Liver (tissue), 8 donors: ENCODE measurements at regions not wholly inside any gene's neighbourhood (a gene's known extent, or its start where the extent isn't known, plus 50 kb on each side); places are given as distances from the start of the nearest gene placed in this dataset.

ENCODE experiments used
- DNase-seq: peaks from one replicate; pipeline ENCODE4 v3.0.0-alpha.2; 2017; ENCODE audit warnings: low spot score
- H3K27ac ChIP-seq, 2 donors: one replicate each; pipeline ENCODE4 v1.7.0; 2013; ENCODE audit warnings: inconsistent platforms in 2 of 2, low read length in 2 of 2, control low read depth in 1 of 2, low read depth in 1 of 2, mild to moderate bottlenecking in 1 of 2
- H3K27me3 ChIP-seq, 4 donors: one replicate each; pipeline versions ENCODE4 v1.6.1 to v1.7.0; 2013; ENCODE audit warnings: low read length in 3 of 4, inconsistent platforms in 1 of 4, mild to moderate bottlenecking in 1 of 4, moderate library complexity in 1 of 4; ENCODE audit not compliant: control insufficient read depth in 4 of 4, insufficient read depth in 4 of 4
- H3K36me3 ChIP-seq, 4 donors: one replicate each; pipeline versions ENCODE4 v1.6.1 to v1.7.0; 2013; ENCODE audit warnings: low read length in 3 of 4, mild to moderate bottlenecking in 3 of 4, low read depth in 1 of 4, moderate library complexity in 1 of 4; ENCODE audit not compliant: control insufficient read depth in 4 of 4, insufficient read depth in 3 of 4
- H3K4me1 ChIP-seq, 4 donors: one replicate each; pipeline versions ENCODE4 v1.6.1 to v1.7.0; 2013; ENCODE audit warnings: low read length in 3 of 4, mild to moderate bottlenecking in 3 of 4, moderate library complexity in 1 of 4; ENCODE audit not compliant: control insufficient read depth in 4 of 4, insufficient read depth in 4 of 4
- H3K4me3 ChIP-seq, 3 donors: one replicate each; pipeline versions ENCODE4 v1.6.1 to v1.7.0; 2013; ENCODE audit warnings: low read length in 3 of 3, control low read depth in 1 of 3, low read depth in 1 of 3, mild to moderate bottlenecking in 1 of 3
- H3K9ac ChIP-seq, 2 donors: one replicate each; pipeline ENCODE4 v1.7.0; 2013; ENCODE audit warnings: low read length in 2 of 2, mild to moderate bottlenecking in 2 of 2, moderate library complexity in 2 of 2, control low read depth in 1 of 2, low read depth in 1 of 2
- H3K9me3 ChIP-seq, 4 donors: one replicate each; pipeline versions ENCODE4 v1.6.1 to v1.7.0; 2013; ENCODE audit warnings: low read length in 3 of 4; ENCODE audit not compliant: control insufficient read depth in 4 of 4
- ATF3 ChIP-seq: IDR thresholded peaks from 2 replicates; pipeline ENCODE4 v1.6.1; 2016; ENCODE audit warnings: antibody characterized with exemption
- EGR1 ChIP-seq, 2 donors: IDR thresholded peaks; 2 replicates each; pipeline ENCODE4 v1.6.1; 2016 to 2018; ENCODE audit warnings: antibody characterized with exemption in 2 of 2, low read depth in 2 of 2
- FOXA1 ChIP-seq: IDR thresholded peaks from 2 replicates; pipeline ENCODE4 v1.6.1; 2016; ENCODE audit warnings: antibody characterized with exemption
- FOXA2 ChIP-seq: IDR thresholded peaks from 2 replicates; pipeline ENCODE4 v1.6.1; 2016; ENCODE audit warnings: antibody characterized with exemption
- GABPA ChIP-seq, 2 donors: IDR thresholded peaks in 1 of 2; conservative IDR thresholded peaks in 1 of 2; 2 replicates each; pipeline ENCODE4 v1.6.1; 2016; ENCODE audit warnings: antibody characterized with exemption in 2 of 2, mild to moderate bottlenecking in 1 of 2, moderate library complexity in 1 of 2
- HNF4A ChIP-seq, 2 donors: conservative IDR thresholded peaks; 2 replicates each; pipeline ENCODE4 v1.6.1; 2016; ENCODE audit warnings: antibody characterized with exemption in 2 of 2, mild to moderate bottlenecking in 2 of 2
- HNF4G ChIP-seq: IDR thresholded peaks from 2 replicates; pipeline ENCODE4 v1.6.1; 2016; ENCODE audit warnings: antibody characterized with exemption
- JUND ChIP-seq, 2 donors: IDR thresholded peaks; 2 replicates each; pipeline ENCODE4 v1.6.1; 2016; ENCODE audit warnings: antibody characterized with exemption in 2 of 2
- NR2F2 ChIP-seq: IDR thresholded peaks from 2 replicates; pipeline ENCODE4 v1.6.1; 2016; ENCODE audit warnings: antibody characterized with exemption
- RAD21 ChIP-seq, 2 donors: IDR thresholded peaks; 2 replicates each; pipeline ENCODE4 v1.6.1; 2016; ENCODE audit warnings: antibody characterized with exemption in 2 of 2, mild to moderate bottlenecking in 2 of 2
- RXRA ChIP-seq, 2 donors: IDR thresholded peaks; 2 replicates each; pipeline ENCODE4 v1.6.1; 2017 to 2018; ENCODE audit warnings: antibody characterized with exemption in 2 of 2, mild to moderate bottlenecking in 1 of 2
- SP1 ChIP-seq: IDR thresholded peaks from 2 replicates; pipeline ENCODE4 v1.6.1; 2018; ENCODE audit warnings: antibody characterized with exemption, mild to moderate bottlenecking
- TAF1 ChIP-seq: conservative IDR thresholded peaks from 2 replicates; pipeline ENCODE4 v1.6.1; 2016; ENCODE audit warnings: antibody characterized with exemption, mild to moderate bottlenecking
- YY1 ChIP-seq: IDR thresholded peaks from 2 replicates; pipeline ENCODE4 v1.6.1; 2016; ENCODE audit warnings: antibody characterized with exemption, mild to moderate bottlenecking
- WGBS: extraction: QIAGEN DNeasy Blood & Tissue Kit; methylation state at CpG from one replicate; pipeline ENCODE4 v1.1.7; 2013; 5-methylcytosine and 5-hydroxymethylcytosine counted together
- TF ChIP-seq, protein P1 (sequence below): fragments of 150-350 bp; IDR thresholded peaks from 2 replicates; pipeline ENCODE4 v1.5.1; 2017; ENCODE audit warnings: improper control_type of control experiment, low read depth, low read length; ENCODE audit not compliant: missing input control
- TF ChIP-seq, protein P2 (sequence below): IDR thresholded peaks from 2 replicates; pipeline ENCODE4 v1.6.1; 2016; ENCODE audit warnings: antibody characterized with exemption, mild to moderate bottlenecking
- TF ChIP-seq, protein P3 (sequence below): IDR thresholded peaks from 2 replicates; pipeline ENCODE4 v1.6.1; 2016; ENCODE audit warnings: antibody characterized with exemption
- TF ChIP-seq, protein P4 (sequence below): IDR thresholded peaks from 2 replicates; pipeline ENCODE4 v1.6.1; 2016; ENCODE audit warnings: antibody characterized with exemption
- donor health status: healthy.
- donor health status: healthy.
- donor health status: healthy.
- donor health status: healthy.
- donor health status: healthy.

GRCh38 chr2:57621122-57621663 lies 425.4 kb upstream of the VRK2 start:
- DNase-seq, result no peak
- no peaks in the 10 kb centered on the region for H3K4me1 ChIP-seq
- H3K9me3 ChIP-seq, result no peaks in the 10 kb centered on the region
- H3K9ac ChIP-seq, result no peak overlapping the region
- H3K36me3 ChIP-seq, result no peaks in the 10 kb centered on the region
- H3K4me3 ChIP-seq, result no peak overlapping the region
- no peak overlapping the region for H3K27ac ChIP-seq
- H3K27me3 ChIP-seq, result no peaks in the 10 kb centered on the region
- 31% methylated on average over 2 of the region's 2 CpGs for WGBS
- TF ChIP-seq, protein P1, sequence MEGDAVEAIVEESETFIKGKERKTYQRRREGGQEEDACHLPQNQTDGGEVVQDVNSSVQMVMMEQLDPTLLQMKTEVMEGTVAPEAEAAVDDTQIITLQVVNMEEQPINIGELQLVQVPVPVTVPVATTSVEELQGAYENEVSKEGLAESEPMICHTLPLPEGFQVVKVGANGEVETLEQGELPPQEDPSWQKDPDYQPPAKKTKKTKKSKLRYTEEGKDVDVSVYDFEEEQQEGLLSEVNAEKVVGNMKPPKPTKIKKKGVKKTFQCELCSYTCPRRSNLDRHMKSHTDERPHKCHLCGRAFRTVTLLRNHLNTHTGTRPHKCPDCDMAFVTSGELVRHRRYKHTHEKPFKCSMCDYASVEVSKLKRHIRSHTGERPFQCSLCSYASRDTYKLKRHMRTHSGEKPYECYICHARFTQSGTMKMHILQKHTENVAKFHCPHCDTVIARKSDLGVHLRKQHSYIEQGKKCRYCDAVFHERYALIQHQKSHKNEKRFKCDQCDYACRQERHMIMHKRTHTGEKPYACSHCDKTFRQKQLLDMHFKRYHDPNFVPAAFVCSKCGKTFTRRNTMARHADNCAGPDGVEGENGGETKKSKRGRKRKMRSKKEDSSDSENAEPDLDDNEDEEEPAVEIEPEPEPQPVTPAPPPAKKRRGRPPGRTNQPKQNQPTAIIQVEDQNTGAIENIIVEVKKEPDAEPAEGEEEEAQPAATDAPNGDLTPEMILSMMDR, result no peak
- TF ChIP-seq SP1 (no peak), HNF4A (conservative IDR thresholded peaks at IDR 0.05) (no peak), JUND (IDR thresholded peaks at IDR 0.05) (no peak), TAF1 (no peak), RAD21 (IDR thresholded peaks at IDR 0.05) (no peak), FOXA2 (no peak), NR2F2 (no peak), EGR1 (IDR thresholded peaks at IDR 0.05; ENCODE audit: low read depth in 2 of 2) (no peak), HNF4G (no peak), RXRA (IDR thresholded peaks at IDR 0.05) (no peak), YY1 (no peak), FOXA1 (no peak), ATF3 (no peak), GABPA (IDR thresholded peaks at IDR 0.05 in 1 of 2, conservative IDR thresholded peaks at IDR 0.05 in 1 of 2) (no peak)
- TF ChIP-seq, protein P2, sequence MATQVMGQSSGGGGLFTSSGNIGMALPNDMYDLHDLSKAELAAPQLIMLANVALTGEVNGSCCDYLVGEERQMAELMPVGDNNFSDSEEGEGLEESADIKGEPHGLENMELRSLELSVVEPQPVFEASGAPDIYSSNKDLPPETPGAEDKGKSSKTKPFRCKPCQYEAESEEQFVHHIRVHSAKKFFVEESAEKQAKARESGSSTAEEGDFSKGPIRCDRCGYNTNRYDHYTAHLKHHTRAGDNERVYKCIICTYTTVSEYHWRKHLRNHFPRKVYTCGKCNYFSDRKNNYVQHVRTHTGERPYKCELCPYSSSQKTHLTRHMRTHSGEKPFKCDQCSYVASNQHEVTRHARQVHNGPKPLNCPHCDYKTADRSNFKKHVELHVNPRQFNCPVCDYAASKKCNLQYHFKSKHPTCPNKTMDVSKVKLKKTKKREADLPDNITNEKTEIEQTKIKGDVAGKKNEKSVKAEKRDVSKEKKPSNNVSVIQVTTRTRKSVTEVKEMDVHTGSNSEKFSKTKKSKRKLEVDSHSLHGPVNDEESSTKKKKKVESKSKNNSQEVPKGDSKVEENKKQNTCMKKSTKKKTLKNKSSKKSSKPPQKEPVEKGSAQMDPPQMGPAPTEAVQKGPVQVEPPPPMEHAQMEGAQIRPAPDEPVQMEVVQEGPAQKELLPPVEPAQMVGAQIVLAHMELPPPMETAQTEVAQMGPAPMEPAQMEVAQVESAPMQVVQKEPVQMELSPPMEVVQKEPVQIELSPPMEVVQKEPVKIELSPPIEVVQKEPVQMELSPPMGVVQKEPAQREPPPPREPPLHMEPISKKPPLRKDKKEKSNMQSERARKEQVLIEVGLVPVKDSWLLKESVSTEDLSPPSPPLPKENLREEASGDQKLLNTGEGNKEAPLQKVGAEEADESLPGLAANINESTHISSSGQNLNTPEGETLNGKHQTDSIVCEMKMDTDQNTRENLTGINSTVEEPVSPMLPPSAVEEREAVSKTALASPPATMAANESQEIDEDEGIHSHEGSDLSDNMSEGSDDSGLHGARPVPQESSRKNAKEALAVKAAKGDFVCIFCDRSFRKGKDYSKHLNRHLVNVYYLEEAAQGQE, result no peak
- TF ChIP-seq, protein P3, sequence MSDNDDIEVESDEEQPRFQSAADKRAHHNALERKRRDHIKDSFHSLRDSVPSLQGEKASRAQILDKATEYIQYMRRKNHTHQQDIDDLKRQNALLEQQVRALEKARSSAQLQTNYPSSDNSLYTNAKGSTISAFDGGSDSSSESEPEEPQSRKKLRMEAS, result no peak
- TF ChIP-seq, protein P4, sequence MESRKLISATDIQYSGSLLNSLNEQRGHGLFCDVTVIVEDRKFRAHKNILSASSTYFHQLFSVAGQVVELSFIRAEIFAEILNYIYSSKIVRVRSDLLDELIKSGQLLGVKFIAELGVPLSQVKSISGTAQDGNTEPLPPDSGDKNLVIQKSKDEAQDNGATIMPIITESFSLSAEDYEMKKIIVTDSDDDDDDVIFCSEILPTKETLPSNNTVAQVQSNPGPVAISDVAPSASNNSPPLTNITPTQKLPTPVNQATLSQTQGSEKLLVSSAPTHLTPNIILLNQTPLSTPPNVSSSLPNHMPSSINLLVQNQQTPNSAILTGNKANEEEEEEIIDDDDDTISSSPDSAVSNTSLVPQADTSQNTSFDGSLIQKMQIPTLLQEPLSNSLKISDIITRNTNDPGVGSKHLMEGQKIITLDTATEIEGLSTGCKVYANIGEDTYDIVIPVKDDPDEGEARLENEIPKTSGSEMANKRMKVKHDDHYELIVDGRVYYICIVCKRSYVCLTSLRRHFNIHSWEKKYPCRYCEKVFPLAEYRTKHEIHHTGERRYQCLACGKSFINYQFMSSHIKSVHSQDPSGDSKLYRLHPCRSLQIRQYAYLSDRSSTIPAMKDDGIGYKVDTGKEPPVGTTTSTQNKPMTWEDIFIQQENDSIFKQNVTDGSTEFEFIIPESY, result no peak
